ENCODE measurements at regions not wholly inside any gene's neighbourhood (a gene's known extent, or its start where the extent isn't known, plus 50 kb on each side); places are given as distances from the start of the nearest gene placed in this dataset.

DNA sequence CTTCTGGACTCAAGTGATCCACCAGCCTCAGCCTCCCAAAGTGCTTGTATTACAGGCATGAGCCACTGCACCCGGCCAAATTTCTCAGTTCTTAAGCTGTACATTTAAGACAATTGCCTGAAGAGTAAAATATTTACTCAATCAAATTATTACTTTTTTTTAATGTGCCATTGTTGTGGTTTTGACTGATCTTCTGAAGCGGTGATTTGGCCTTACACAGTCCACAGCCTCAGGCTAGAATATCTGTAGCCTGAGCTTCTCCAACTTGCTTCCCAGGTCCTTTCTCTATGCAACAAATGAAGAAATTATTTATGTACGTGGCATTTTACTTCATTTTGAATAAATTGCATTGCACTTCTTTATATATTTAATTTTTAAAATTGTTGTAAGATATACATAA, 281.3 kb downstream of the KLF5 start:
- no peak for TF ChIP-seq CTCF (IDR thresholded peaks at IDR 0.05; ENCODE audit: insufficient read depth, low read depth, low read length)
- TF ChIP-seq EZH2 (IDR thresholded peaks at IDR 0.05; ENCODE audit: insufficient read depth, low read length): no peak
